ENCODE measurements at regions not wholly inside any gene's neighbourhood (a gene's known extent, or its start where the extent isn't known, plus 50 kb on each side); places are given as distances from the start of the nearest gene placed in this dataset.

DNA sequence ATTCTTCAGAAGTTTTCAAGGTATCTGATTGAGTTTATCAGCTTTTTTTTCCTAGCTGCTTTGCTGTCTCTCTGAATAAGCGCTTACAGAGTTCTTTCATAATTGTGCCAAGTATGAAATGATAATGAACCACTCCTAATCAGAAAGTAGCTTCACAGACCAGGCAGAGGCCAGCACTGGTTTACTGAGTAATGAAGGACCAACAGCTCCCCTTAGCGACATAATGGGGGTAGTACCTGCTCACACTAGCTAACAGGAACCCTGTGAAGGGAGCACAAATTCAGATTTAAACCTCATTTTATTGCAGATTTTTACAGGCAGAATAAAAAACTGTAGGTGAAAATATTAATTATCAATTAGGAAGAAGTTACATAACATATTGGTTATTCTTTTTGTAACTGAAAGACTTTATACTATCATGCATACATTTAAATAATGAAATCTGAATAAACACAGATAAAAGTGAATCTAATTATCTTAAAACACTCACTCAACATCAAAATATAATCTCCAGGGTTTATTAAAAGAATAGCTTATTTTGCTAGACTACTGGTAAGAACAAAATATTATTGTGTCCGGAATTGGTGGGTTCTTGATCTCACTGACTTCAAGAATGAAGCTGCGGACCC lies 53.7 kb upstream of the LRRC30 start:
- H4K91ac ChIP-seq (ENCODE audit: insufficient read length, low read depth, low read length) = no peak overlapping the region
- H3K18ac ChIP-seq (ENCODE audit: insufficient read length, low read depth, low read length) = no peak overlapping the region
- Mint-ChIP-seq H3K36me3 (ENCODE audit: insufficient read depth in 1 of 3, low read depth in 3 of 3) (no peaks in the 10 kb centered on the region), H3K27me3 (ENCODE audit: low read depth) (no peaks in the 10 kb centered on the region), H3K9me3 (peaks cover 0 to 4% of the 10 kb centered on the region in 2 experiments; a peak in 1 of 5 replicates), H3K4me1 (no peaks in the 10 kb centered on the region), H3K4me3 (no peak overlapping the region), H3K27ac (no peak overlapping the region)
- TF ChIP-seq, protein P1, sequence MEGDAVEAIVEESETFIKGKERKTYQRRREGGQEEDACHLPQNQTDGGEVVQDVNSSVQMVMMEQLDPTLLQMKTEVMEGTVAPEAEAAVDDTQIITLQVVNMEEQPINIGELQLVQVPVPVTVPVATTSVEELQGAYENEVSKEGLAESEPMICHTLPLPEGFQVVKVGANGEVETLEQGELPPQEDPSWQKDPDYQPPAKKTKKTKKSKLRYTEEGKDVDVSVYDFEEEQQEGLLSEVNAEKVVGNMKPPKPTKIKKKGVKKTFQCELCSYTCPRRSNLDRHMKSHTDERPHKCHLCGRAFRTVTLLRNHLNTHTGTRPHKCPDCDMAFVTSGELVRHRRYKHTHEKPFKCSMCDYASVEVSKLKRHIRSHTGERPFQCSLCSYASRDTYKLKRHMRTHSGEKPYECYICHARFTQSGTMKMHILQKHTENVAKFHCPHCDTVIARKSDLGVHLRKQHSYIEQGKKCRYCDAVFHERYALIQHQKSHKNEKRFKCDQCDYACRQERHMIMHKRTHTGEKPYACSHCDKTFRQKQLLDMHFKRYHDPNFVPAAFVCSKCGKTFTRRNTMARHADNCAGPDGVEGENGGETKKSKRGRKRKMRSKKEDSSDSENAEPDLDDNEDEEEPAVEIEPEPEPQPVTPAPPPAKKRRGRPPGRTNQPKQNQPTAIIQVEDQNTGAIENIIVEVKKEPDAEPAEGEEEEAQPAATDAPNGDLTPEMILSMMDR (conservative IDR thresholded peaks at IDR 0.05) = peak; percentile 89
- no peaks in the 10 kb centered on the region for H3K23me2 ChIP-seq (ENCODE audit: insufficient read length, low read depth, low read length, poor library complexity, severe bottlenecking)
- no peak overlapping the region for H3K27ac ChIP-seq (ENCODE audit: insufficient read length, low read depth, low read length)
- H4K20me1 ChIP-seq (ENCODE audit: control insufficient read depth, insufficient read depth, insufficient read length) = no peaks in the 10 kb centered on the region
- no peak overlapping the region for H3K14ac ChIP-seq (ENCODE audit: insufficient read depth, low read length)
- no peaks in the 10 kb centered on the region for H3K27me3 ChIP-seq (ENCODE audit: insufficient read depth, low read length)
- no peak overlapping the region for H3K9ac ChIP-seq (ENCODE audit: extremely low read depth, insufficient read length, low read length)
- H3K79me2 ChIP-seq (ENCODE audit: insufficient read depth, low read length) = no peaks in the 10 kb centered on the region
- H2AK5ac ChIP-seq (ENCODE audit: insufficient read length, low read length) = no peak overlapping the region
- no peak overlapping the region for H3K23ac ChIP-seq (ENCODE audit: insufficient read length, low read depth, low read length)
- H3K79me1 ChIP-seq (ENCODE audit: insufficient read depth, low read depth, low read length, poor library complexity, severe bottlenecking) = no peaks in the 10 kb centered on the region
- no peak overlapping the region for H3K56ac ChIP-seq (ENCODE audit: insufficient read length, low read depth, low read length)
- WGBS (ENCODE audit: extremely low coverage, insufficient read length, low lambda C conversion rate) = no CpG with 5 or more reads among the region's 4 CpGs
- H4K5ac ChIP-seq (ENCODE audit: insufficient read length, low read depth, low read length) = no peak overlapping the region
- H3K4me1 ChIP-seq (ENCODE audit: insufficient read depth, low read length) = no peaks in the 10 kb centered on the region
- H4K8ac ChIP-seq (replicated peaks; ENCODE audit: insufficient read length, low read depth, low read length) = no peak overlapping the region
- H2AFZ ChIP-seq (ENCODE audit: low read length) = no peak overlapping the region
- no peak overlapping the region for H2BK5ac ChIP-seq (ENCODE audit: insufficient read length, low read length)
- H2BK12ac ChIP-seq (ENCODE audit: insufficient read length, low read depth, low read length) = no peak overlapping the region
- no peak overlapping the region for H3K4ac ChIP-seq (ENCODE audit: low read depth, low read length)
- no peak overlapping the region for H2BK15ac ChIP-seq (ENCODE audit: low read depth, low read length)
- H3K9me3 ChIP-seq (ENCODE audit: control insufficient read depth, low read depth, low read length) = no peaks in the 10 kb centered on the region
- no peak overlapping the region for H2BK20ac ChIP-seq (ENCODE audit: low read depth, low read length, poor library complexity, severe bottlenecking)
- no peak overlapping the region for H2BK120ac ChIP-seq (ENCODE audit: low read depth, low read length, poor library complexity, severe bottlenecking)
- H3K4me2 ChIP-seq (ENCODE audit: insufficient read depth, insufficient read length, low read length) = no peak overlapping the region
- no peak for DNase-seq
- no peak overlapping the region for H3T11ph ChIP-seq (ENCODE audit: low read length)
